ENCODE measurements at regions not wholly inside any gene's neighbourhood (a gene's known extent, or its start where the extent isn't known, plus 50 kb on each side); places are given as distances from the start of the nearest gene placed in this dataset.

DNA sequence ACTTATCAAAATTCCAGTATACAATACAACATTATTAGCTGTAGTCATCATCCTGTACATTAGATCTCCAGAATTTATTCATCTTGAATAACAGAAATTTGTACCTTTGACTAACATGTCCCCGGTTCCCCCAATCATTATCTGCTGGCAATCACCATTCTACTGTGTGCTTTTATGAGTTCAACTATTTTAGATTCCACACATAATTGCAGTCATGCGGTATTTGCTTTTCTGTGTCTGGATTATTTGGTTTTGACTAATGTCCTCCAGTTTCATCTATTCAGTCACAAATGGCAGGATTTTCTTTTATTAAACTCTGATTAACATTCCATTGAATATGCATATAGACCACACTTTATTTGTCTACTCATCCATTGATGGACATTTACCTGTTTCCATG, 530.7 kb upstream of the SLITRK1 start:
- no peak for TF ChIP-seq POLR2A (IDR thresholded peaks at IDR 0.05; ENCODE audit: low read depth, low read length)
- no peak for TF ChIP-seq POLR2AphosphoS5 (IDR thresholded peaks at IDR 0.05; ENCODE audit: low read depth, low read length)
